K562 (cell line): ENCODE measurements at regions not wholly inside any gene's neighbourhood (a gene's known extent, or its start where the extent isn't known, plus 50 kb on each side); places are given as distances from the start of the nearest gene placed in this dataset.

Experiments
- KAT7 ChIP-seq: sonication (generic); formaldehyde crosslinking; IDR thresholded peaks from 2 replicates; pipeline ENCODE4 v1.8.0; 2022; ENCODE audit warnings: missing genetic modification reagents, mild to moderate bottlenecking, borderline replicate concordance
- ZNF41 ChIP-seq: fragments of 250-450 bp; sonication (Bioruptor Pico); conservative IDR thresholded peaks from 2 replicates; pipeline ENCODE4 v1.4.0; 2020; ENCODE audit warnings: mild to moderate bottlenecking
- ZNF830 ChIP-seq: fragments of 250-450 bp; sonication (Bioruptor Pico); IDR thresholded peaks from 2 replicates; pipeline ENCODE4 v1.5.0; 2021; ENCODE audit warnings: mild to moderate bottlenecking
- TF ChIP-seq, protein P1 (sequence below): fragments of 450-650 bp; IDR thresholded peaks from 2 replicates; pipeline ENCODE4 v1.6.1; 2016; ENCODE audit warnings: low read depth
- TF ChIP-seq, protein P2 (sequence below), 2 experiments: IDR thresholded peaks; 2 replicates each; pipeline ENCODE4 v1.6.1; 2011; ENCODE audit warnings: borderline replicate concordance in 1 of 2, control low read depth in 1 of 2, low read depth in 1 of 2, low read length in 1 of 2, mild to moderate bottlenecking in 1 of 2, mixed read lengths in 1 of 2, moderate library complexity in 1 of 2; ENCODE audit not compliant: insufficient read depth in 1 of 2, insufficient read length in 1 of 2, poor library complexity in 1 of 2, severe bottlenecking in 1 of 2; ENCODE audit errors: extremely low read depth in 1 of 2

DNA sequence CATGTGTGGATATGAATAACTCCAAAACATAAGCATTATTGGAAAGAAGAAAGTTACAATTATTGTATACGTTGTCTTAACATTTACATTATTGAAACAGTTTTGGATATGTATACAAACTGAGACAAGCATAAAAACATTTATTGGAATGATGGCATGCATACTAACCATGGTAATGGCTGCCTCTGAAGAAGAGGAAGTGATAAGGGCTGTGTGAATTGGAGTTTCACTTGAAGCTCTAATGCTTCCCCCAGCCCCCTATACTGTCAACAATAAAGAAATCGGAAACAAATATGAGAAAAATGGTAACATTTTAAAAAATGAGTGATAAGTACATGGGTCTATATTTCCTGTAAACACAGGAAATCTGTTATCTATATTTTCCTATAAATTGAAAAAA is 367.7 kb upstream of the DPYD start (continued):
- TF ChIP-seq, protein P1, sequence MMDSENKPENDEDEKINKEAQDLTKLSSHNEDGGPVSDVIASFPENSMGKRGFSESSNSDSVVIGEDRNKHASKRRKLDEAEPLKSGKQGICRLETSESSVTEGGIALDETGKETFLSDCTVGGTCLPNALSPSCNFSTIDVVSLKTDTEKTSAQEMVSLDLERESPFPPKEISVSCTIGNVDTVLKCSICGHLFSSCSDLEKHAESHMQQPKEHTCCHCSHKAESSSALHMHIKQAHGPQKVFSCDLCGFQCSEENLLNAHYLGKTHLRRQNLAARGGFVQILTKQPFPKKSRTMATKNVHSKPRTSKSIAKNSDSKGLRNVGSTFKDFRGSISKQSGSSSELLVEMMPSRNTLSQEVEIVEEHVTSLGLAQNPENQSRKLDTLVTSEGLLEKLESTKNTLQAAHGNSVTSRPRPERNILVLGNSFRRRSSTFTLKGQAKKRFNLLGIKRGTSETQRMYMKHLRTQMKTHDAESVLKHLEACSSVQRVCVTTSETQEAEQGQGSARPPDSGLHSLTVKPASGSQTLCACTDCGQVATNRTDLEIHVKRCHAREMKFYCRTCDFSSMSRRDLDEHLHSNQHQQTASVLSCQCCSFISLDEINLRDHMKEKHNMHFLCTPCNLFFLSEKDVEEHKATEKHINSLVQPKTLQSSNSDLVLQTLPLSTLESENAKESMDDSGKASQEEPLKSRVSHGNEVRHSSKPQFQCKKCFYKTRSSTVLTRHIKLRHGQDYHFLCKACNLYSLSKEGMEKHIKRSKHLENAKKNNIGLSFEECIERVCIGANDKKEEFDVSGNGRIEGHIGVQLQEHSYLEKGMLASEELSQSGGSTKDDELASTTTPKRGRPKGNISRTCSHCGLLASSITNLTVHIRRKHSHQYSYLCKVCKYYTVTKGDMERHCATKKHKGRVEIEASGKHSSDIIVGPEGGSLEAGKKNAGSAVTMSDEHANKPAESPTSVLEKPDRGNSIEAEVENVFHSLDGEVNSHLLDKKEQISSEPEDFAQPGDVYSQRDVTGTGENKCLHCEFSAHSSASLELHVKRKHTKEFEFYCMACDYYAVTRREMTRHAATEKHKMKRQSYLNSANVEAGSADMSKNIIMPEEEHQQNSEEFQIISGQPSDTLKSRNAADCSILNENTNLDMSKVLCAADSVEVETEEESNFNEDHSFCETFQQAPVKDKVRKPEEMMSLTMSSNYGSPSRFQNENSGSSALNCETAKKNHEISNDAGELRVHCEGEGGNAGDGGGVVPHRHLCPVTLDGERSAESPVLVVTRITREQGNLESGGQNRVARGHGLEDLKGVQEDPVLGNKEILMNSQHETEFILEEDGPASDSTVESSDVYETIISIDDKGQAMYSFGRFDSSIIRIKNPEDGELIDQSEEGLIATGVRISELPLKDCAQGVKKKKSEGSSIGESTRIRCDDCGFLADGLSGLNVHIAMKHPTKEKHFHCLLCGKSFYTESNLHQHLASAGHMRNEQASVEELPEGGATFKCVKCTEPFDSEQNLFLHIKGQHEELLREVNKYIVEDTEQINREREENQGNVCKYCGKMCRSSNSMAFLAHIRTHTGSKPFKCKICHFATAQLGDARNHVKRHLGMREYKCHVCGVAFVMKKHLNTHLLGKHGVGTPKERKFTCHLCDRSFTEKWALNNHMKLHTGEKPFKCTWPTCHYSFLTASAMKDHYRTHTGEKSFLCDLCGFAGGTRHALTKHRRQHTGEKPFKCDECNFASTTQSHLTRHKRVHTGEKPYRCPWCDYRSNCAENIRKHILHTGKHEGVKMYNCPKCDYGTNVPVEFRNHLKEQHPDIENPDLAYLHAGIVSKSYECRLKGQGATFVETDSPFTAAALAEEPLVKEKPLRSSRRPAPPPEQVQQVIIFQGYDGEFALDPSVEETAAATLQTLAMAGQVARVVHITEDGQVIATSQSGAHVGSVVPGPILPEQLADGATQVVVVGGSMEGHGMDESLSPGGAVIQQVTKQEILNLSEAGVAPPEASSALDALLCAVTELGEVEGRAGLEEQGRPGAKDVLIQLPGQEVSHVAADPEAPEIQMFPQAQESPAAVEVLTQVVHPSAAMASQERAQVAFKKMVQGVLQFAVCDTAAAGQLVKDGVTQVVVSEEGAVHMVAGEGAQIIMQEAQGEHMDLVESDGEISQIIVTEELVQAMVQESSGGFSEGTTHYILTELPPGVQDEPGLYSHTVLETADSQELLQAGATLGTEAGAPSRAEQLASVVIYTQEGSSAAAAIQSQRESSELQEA: no peak
- TF ChIP-seq KAT7 (CRISPR knock-in tag): no peak
- TF ChIP-seq ZNF41 (CRISPR knock-in tag): no peak
- TF ChIP-seq, protein P2, sequence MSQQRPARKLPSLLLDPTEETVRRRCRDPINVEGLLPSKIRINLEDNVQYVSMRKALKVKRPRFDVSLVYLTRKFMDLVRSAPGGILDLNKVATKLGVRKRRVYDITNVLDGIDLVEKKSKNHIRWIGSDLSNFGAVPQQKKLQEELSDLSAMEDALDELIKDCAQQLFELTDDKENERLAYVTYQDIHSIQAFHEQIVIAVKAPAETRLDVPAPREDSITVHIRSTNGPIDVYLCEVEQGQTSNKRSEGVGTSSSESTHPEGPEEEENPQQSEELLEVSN (IDR thresholded peaks at IDR 0.05; ENCODE audit: borderline replicate concordance in 1 of 2, extremely low read depth in 1 of 2, insufficient read depth in 1 of 2, insufficient read length in 1 of 2, low read depth in 1 of 2, low read length in 1 of 2, poor library complexity in 1 of 2, severe bottlenecking in 1 of 2): no peak
- no peak for TF ChIP-seq ZNF830 (CRISPR knock-in tag)
